ENCODE measurements at regions not wholly inside any gene's neighbourhood (a gene's known extent, or its start where the extent isn't known, plus 50 kb on each side); places are given as distances from the start of the nearest gene placed in this dataset.

DNA sequence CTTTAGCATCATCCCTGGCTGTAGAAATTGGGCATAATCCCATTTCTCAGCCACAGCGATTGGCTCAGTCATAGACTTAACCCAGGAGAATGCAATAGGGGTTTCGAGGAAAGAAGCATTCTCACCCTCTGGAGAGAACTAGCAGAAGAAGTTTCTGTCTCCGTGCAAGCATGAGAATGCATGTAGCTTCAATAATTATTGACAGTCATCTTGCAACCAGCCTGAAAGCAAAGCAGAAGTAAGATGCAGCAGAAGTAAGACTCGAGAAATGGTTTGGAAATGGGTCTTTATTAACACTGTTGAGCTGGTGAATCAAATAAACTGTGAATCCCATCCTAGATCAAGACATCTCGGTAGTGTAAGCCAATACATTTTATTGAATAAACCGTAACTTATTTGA is 828.8 kb upstream of the GJE1 start:
- Histone ChIP-seq H3K27me3 (ENCODE audit: insufficient read depth, low read length) (no peaks in the 10 kb centered on the region), H3K4me2 (ENCODE audit: low read length) (no peak overlapping the region), H2AFZ (ENCODE audit: low read depth, low read length) (no peak overlapping the region), H3K4me1 (ENCODE audit: insufficient read depth, low read length) (no peaks in the 10 kb centered on the region), H3K4me3 (ENCODE audit: insufficient read depth, low read depth, low read length) (no peak overlapping the region), H3K27ac (ENCODE audit: low read depth, low read length) (no peak overlapping the region), H4K20me1 (ENCODE audit: insufficient read depth, low read length) (no peaks in the 10 kb centered on the region), H3K36me3 (ENCODE audit: insufficient read depth, low read length) (no peaks in the 10 kb centered on the region), H3K9me3 (ENCODE audit: insufficient read depth, low read depth, low read length) (no peaks in the 10 kb centered on the region), H3K79me2 (ENCODE audit: insufficient read depth, low read length) (no peaks in the 10 kb centered on the region), H3K9ac (ENCODE audit: low read length) (no peak overlapping the region)
- Mint-ChIP-seq H3K4me1 (ENCODE audit: low read depth, unreplicated experiment) (no peaks in the 10 kb centered on the region), H3K27me3 (ENCODE audit: low read depth, unreplicated experiment) (no peaks in the 10 kb centered on the region), H3K9me3 (ENCODE audit: unreplicated experiment) (no peaks in the 10 kb centered on the region), H3K4me3 (ENCODE audit: unreplicated experiment) (no peak overlapping the region), H3K36me3 (ENCODE audit: low read depth, unreplicated experiment) (no peaks in the 10 kb centered on the region), H3K27ac (ENCODE audit: unreplicated experiment) (no peak overlapping the region)
- no peak for TF ChIP-seq EZH2 (IDR thresholded peaks at IDR 0.05; ENCODE audit: insufficient read depth, low read length)
- TF ChIP-seq, protein P1, sequence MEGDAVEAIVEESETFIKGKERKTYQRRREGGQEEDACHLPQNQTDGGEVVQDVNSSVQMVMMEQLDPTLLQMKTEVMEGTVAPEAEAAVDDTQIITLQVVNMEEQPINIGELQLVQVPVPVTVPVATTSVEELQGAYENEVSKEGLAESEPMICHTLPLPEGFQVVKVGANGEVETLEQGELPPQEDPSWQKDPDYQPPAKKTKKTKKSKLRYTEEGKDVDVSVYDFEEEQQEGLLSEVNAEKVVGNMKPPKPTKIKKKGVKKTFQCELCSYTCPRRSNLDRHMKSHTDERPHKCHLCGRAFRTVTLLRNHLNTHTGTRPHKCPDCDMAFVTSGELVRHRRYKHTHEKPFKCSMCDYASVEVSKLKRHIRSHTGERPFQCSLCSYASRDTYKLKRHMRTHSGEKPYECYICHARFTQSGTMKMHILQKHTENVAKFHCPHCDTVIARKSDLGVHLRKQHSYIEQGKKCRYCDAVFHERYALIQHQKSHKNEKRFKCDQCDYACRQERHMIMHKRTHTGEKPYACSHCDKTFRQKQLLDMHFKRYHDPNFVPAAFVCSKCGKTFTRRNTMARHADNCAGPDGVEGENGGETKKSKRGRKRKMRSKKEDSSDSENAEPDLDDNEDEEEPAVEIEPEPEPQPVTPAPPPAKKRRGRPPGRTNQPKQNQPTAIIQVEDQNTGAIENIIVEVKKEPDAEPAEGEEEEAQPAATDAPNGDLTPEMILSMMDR (IDR thresholded peaks at IDR 0.05; ENCODE audit: insufficient read depth, low read depth, low read length), result no peak
- DNase-seq (ENCODE audit: low read depth) (no peak), FAIRE-seq (no peak)

DNA sequence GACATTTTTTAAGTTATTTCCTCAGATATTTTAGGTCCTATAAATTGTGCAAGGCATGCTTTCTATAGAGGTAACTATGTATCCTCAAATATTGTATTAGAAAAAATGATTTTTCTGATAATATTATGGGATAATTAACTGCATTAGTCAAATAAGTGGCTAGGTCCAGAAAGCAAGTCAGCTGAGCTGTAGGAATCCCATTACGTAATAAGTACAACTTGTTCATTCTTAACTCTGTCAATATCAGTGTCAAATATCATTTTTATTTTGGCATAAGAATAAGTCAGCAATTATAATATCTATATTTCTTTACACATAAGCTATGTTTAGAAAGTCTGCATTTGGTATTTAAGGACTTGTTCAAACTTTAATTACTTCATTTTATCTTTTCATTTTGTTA is 830.9 kb upstream of the GJE1 start:
- no peaks in the 10 kb centered on the region for H3K36me3 Mint-ChIP-seq (ENCODE audit: low read depth, unreplicated experiment)
- Histone ChIP-seq H3K9me3 (ENCODE audit: insufficient read depth, low read depth, low read length) (no peaks in the 10 kb centered on the region), H3K4me1 (ENCODE audit: insufficient read depth, low read length) (no peaks in the 10 kb centered on the region), H3K4me3 (ENCODE audit: insufficient read depth, low read depth, low read length) (no peak overlapping the region), H3K27me3 (ENCODE audit: insufficient read depth, low read length) (no peaks in the 10 kb centered on the region), H3K36me3 (ENCODE audit: insufficient read depth, low read length) (no peaks in the 10 kb centered on the region), H3K79me2 (ENCODE audit: insufficient read depth, low read length) (no peaks in the 10 kb centered on the region), H2AFZ (ENCODE audit: low read depth, low read length) (no peak overlapping the region), H3K4me2 (ENCODE audit: low read length) (no peak overlapping the region), H4K20me1 (ENCODE audit: insufficient read depth, low read length) (no peaks in the 10 kb centered on the region), H3K9ac (ENCODE audit: low read length) (no peak overlapping the region), H3K27ac (ENCODE audit: low read depth, low read length) (no peak overlapping the region)
- no peak overlapping the region for H3K4me3 Mint-ChIP-seq (ENCODE audit: unreplicated experiment)
- no peaks in the 10 kb centered on the region for H3K27me3 Mint-ChIP-seq (ENCODE audit: low read depth, unreplicated experiment)
- no peaks in the 10 kb centered on the region for H3K4me1 Mint-ChIP-seq (ENCODE audit: low read depth, unreplicated experiment)
- DNase-seq (ENCODE audit: low read depth) (no peak), FAIRE-seq (no peak)
- no peak overlapping the region for H3K27ac Mint-ChIP-seq (ENCODE audit: unreplicated experiment)
- H3K9me3 Mint-ChIP-seq (ENCODE audit: unreplicated experiment), result no peaks in the 10 kb centered on the region
- no peak for TF ChIP-seq EZH2 (IDR thresholded peaks at IDR 0.05; ENCODE audit: insufficient read depth, low read length)
- TF ChIP-seq, protein P1 (IDR thresholded peaks at IDR 0.05; ENCODE audit: insufficient read depth, low read depth, low read length), result no peak

DNA sequence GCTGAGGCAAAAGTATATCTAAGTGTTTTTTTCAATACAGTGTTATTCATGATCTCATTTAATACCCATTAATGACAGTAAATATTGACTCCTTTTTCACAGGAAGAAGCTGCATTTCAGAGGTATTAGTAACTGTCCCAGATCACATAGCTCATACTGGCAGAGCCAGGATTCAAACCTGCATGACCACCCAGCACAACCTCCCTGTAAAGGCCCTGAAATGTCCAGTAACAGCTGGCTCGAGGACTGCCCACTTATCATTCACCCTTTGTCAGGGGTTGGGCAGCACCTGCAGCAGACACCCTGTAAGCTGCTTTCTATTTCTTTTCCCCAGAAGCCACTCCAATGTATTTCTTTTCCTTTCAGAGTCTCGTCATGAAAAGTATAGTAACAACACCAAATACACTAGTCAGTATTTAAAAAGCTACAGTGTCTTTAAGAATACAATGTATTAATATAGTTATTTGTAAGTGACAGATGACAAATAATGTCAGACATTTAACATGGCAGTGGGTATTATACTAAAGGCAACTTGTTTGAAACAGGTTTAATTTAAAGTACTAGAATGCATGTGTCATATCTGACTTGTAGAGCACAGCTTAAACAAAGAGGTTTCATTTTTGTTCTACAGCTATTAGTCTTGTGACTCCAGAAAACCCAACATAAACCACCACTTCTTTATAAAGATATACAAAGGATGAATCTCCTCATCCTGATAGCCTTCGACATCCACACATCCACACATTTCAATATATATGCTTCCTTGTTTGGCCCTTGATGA is 841.6 kb upstream of the GJE1 start:
- H3K9me3 Mint-ChIP-seq (ENCODE audit: unreplicated experiment), result peaks cover 2% of the 10 kb centered on the region
- TF ChIP-seq, protein P1 (IDR thresholded peaks at IDR 0.05; ENCODE audit: insufficient read depth, low read depth, low read length), result no peak
- TF ChIP-seq EZH2 (IDR thresholded peaks at IDR 0.05; ENCODE audit: insufficient read depth, low read length), result no peak
- H3K4me3 Mint-ChIP-seq (ENCODE audit: unreplicated experiment), result no peak overlapping the region
- FAIRE-seq, result no peak
- no peaks in the 10 kb centered on the region for H3K27me3 Mint-ChIP-seq (ENCODE audit: low read depth, unreplicated experiment)
- no peaks in the 10 kb centered on the region for H3K4me1 Mint-ChIP-seq (ENCODE audit: low read depth, unreplicated experiment)
- no peaks in the 10 kb centered on the region for H3K79me2 ChIP-seq (ENCODE audit: insufficient read depth, low read length)
- no peaks in the 10 kb centered on the region for H3K4me1 ChIP-seq (ENCODE audit: insufficient read depth, low read length)
- no peaks in the 10 kb centered on the region for H3K36me3 Mint-ChIP-seq (ENCODE audit: low read depth, unreplicated experiment)
- no peaks in the 10 kb centered on the region for H3K27me3 ChIP-seq (ENCODE audit: insufficient read depth, low read length)
- no peaks in the 10 kb centered on the region for H4K20me1 ChIP-seq (ENCODE audit: insufficient read depth, low read length)
- no peaks in the 10 kb centered on the region for H3K36me3 ChIP-seq (ENCODE audit: insufficient read depth, low read length)
- no peak overlapping the region for H2AFZ ChIP-seq (ENCODE audit: low read depth, low read length)
- no peak for DNase-seq (ENCODE audit: low read depth)
- H3K27ac ChIP-seq (ENCODE audit: low read depth, low read length), result no peak overlapping the region
- H3K27ac Mint-ChIP-seq (ENCODE audit: unreplicated experiment), result no peak overlapping the region
- H3K4me2 ChIP-seq (ENCODE audit: low read length), result no peak overlapping the region
- no peak overlapping the region for H3K4me3 ChIP-seq (ENCODE audit: insufficient read depth, low read depth, low read length)
- no peaks in the 10 kb centered on the region for H3K9me3 ChIP-seq (ENCODE audit: insufficient read depth, low read depth, low read length)
- H3K9ac ChIP-seq (ENCODE audit: low read length), result no peak overlapping the region
